Frontal cortex (tissue), 3 donors: ENCODE measurements at regions not wholly inside any gene's neighbourhood (a gene's known extent, or its start where the extent isn't known, plus 50 kb on each side); places are given as distances from the start of the nearest gene placed in this dataset.

Source experiments
- DNase-seq, 2 donors: peaks; one replicate each; pipeline ENCODE4 v3.0.0; 2012; ENCODE audit warnings: low spot score in 2 of 2
- FAIRE-seq: peaks from 2 replicates; lab custom pipeline; 2012; peaks lifted over from hg19 to GRCh38; lab: Jason Lieb, UNC
- donor health status: control.
- donor health status: control.
- donor health status: control.

DNA sequence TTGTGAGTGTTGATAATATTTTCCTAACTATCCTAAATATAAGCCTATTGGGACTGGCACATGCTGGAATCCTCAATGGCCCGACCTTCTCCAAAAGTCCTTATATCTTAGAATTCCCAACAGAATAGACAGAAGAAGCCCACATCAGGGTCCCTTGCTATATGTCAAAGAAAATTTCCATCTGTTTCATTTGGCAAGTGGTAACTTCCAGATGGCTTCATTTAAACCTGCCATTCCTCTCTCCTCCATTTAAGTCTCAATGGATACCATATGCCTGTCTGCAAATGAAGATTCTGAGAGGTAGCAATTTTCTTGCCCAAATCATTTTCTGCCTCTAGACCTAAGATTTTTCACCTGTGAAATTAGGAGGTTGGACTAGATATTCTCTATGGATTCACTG lies 73.1 kb upstream of the KCNA4 start:
- FAIRE-seq (no peak), DNase-seq (no peak)

DNA sequence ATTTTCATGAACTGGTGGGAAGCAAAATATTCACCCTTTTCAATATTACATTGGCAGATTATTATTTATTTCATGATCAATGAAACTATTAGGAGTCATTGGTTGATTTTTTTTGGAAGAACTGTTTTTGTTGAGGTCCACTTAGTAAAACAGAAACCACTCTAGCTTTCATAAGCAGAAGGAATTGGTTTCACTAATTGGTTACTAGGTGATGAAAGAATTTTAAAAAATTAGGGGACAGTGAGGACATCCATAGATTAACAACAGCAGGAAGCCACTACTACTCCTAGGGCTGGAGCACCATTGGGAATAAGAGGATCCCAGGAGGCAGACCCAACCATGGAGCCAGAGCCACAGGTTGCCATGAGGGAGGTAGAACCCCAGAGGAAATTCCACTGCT lies 74.4 kb upstream of the KCNA4 start:
- no peak for FAIRE-seq
- no peak for DNase-seq

DNA sequence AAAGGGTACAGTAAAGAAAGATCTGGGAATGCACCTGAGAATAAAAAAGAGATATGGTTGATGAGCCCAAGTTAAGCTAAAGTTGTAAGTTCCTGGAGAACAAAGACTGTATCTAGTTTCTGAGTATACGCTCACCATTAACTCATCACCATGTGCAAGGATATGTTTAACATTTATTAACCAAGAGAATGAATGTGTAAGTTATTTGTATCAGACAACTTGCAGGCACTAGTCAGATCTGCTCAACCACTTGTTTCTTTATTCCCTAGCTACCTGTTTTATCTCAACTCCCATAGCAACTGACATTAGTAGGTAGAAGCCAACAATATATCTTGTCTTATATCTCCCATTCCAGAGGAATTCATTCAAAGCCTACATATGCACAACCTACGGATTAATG lies 74.9 kb upstream of the KCNA4 start:
- DNase-seq (no peak), FAIRE-seq (no peak)

DNA sequence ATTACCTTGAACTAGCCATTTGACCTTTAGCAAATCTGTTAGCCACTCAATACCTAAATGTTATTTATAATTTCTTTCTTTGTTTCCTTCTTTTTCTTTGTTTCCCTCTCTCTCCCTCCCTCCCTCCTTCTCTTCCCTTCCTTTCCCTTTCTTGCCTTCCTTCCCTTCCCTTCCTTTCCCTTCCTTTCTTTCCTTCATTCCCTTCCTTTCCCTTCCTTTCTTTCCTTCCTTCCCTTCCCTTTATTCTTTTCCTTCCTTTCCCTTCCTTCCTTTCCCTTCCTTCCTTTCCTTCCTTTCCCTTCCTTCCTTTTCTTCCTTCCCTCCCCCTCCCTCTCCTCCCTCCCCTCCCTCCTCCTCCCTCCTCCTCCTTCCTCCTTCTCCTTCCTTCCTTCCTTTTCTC lies 75.7 kb upstream of the KCNA4 start:
- FAIRE-seq: no peak
- DNase-seq: no peak

DNA sequence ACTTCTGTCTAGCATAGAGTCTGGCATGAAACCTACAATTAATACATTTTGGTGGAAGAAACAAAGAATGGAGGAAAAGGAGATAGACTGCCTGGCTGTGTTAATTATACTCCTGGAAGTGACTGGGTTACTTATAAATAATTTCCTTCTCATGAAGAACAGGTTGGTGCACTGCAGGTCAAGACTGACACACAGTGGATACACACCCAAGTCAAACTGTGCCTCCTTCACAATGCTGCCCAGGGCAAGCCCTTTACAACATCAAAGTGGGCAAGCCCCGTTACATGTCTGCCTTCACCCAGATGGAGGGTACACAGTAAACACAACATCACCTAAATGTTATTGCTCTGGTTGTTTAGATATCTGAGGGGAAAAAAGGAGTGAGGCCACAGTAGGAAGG lies 83.7 kb upstream of the KCNA4 start:
- DNase-seq (no peak), FAIRE-seq (no peak)

DNA sequence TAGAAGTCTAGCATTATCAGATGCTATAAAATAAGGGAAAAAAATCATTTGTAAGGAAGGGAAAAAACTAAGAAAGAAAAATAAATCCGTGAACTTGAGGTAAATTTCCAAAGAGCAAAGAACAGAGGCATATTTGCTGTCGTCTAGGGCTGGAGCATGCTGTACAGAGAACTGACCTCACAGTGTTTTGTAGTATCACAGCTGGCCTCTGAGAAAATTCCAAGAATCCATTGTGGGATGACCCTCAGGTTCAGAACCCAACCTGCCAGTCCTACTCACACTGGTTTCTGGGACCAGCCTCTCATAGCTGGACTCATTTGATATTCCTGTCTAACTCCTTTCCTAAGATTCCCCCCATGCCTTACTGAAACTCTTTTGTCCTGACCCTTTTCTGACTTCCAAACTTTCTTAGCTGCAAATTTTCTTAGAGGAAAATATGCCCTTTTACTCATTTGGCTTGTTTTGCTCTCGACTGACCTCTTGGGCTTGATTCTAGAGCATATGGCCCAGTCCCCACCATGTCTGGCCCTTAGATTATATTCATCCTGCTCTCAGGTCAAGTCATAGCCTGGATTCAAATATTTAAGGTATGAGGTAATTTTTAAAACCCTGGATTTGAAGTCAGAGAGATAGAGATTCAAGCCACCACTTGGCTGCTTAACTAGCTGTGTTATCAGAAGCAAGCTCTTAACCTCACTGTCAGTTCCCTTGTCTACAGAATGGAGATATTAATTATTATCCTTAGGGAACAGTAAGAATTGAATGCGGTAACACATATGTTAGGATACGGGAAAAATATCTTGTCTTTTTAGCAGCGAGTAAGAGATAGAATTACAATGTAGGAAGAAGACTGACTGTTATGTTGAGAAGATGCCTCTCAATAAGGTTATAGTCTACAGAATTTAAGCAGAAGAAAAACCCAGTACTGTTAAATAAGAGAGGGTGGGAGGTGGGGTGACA lies 89.7 kb upstream of the KCNA4 start:
- DNase-seq (no peak), FAIRE-seq (no peak)

DNA sequence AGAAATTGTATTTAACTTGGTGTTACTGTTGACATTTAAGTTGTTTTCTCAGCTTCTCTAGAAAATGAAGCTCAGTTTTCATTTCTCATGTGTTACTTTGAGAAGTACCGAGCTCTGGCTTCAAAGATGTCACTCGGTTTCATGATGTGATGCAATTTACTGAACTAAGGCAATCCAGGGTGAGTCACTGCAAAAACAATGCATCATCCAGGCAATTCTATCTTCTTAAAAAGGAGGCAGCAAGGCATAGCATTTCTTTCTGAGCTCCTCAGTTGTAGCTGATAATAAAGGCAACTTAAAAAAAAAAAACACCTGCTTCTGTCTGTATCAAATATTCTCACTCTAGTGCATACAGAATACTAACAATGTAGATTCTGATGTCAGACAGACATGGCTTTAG lies 91.1 kb upstream of the KCNA4 start:
- DNase-seq (no peak), FAIRE-seq (no peak)

DNA sequence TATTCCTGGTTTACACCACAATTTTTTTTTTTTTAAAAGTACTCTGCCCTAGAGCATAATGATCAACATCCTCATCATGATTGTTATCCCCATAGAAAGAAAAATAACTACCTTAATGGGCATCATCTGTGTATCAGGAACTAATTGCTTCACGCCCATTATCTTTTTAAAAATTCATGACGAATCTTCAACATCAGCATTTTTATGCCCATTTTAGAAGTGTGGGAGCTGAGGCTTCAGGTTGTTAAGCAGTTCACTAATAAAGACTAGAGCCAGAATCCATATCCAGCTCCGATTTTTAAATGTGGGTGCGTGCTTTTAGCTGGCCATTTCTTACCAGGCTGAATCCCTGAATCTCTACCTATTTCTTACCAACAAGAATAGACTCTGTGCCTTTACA lies 92.9 kb upstream of the KCNA4 start:
- no peak for FAIRE-seq

DNA sequence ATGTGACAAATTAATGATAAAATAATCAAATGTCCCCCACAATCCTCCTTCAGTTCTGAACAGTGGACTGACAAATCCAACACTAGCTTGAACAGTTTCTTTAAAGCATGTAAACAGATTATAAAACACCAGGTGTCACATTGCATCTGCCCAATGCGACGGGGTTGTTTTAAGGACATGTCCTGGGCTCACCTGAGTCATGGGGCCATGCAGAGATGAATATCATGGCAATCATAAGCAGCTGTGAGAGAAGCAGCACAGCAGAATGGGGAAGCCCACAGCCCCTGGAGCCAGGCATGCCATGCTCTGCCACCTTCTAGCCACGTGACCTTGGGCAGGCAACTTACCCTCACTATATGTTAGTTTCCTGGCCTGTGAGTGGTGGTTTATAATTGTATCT lies 93.9 kb upstream of the KCNA4 start:
- no peak for FAIRE-seq
- DNase-seq: no peak

More for the DNA sequence above, 92.9 kb upstream of the KCNA4 start:
- DNase-seq: no peak

DNA sequence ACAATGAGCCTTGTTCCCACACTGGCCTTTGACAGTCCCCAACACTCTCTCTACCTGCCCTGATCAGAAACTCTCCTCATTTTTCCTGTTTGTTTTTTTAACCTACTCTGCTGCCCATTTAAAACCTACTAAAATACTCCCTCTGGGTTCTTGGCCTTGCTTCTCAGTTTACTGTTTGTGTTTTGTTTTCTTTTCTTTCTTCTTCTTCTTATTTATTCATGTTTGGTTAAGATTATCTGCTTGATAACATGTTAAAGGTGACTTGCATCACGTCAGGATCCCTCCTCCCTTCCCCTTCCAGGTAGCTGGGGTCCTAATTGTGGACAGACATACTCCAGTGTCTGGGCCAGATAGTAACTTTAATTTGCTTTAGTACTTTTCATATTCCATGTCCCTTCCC lies 95.0 kb upstream of the KCNA4 start:
- FAIRE-seq (no peak), DNase-seq (no peak)

DNA sequence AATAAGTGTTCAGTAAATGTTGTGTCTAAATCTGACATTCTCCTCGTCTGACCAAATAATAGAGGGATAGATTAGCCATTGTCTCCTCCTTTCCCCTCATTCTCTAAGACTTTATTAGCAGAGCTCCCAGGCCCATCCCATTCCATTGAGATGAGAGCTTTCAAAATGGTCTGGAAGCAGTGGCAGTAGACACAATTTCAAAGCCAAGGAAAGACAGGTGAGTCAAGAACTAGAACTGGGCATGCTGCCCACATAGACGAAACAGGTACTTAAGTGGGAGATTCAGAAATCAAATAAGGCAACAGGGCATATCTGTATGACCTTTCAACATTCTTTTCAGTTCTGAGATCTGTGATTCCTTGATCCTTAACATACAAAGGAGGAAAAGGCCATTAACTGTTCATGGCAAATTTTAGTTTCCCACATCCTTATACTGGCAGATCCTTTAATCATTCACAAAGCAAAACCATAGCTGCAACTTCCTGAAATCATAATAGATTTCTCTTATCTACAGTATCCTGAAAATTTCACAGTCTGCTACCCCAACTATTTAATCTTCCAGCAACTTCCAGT lies 96.6 kb upstream of the KCNA4 start:
- DNase-seq: no peak
- no peak for FAIRE-seq

DNA sequence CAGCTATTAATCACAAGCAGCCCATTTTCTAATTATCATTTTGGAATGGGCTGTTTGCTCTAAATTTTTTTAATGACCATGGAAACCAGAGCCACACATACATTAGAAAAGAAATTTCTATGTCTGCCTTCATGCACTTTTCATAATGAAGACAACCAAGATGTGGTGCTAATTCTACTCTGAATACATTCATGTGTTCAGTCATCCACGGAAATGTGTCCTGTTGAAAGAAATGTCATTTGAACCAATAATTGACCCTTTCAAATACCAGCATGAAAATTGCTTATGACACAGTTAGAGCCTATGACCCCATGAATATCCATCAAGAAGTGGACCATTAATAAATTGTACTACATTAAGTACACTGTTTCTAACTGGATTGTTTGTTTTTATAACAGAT lies 99.7 kb upstream of the KCNA4 start:
- no peak for FAIRE-seq

DNA sequence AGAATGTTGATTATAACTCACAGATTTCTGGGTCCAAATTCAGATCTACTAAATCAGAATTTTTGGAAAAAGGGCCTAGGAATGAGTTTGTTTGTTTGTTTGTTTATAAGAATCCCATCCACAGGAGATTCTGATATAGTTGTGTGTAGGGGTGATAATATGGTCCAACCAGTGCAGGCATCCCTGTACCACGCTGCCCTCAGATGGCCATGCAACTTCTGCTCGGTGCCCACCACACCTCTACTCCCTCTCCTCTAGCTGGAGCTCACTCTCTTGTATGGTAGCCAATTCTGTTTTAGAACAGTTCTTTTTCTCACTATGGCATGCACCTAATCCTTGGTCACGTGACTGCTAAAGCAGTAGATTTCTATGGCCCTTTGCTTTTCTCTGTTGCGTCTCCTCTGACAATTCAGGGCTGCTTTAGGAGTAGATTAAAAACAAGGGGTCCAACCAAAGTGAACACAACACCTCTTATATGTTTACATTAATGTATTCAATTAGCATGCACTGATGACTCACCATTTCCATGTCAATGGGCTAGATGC lies 103.3 kb upstream of the KCNA4 start:
- no peak for FAIRE-seq
- DNase-seq: no peak

More for the DNA sequence above, 99.7 kb upstream of the KCNA4 start:
- DNase-seq: no peak

DNA sequence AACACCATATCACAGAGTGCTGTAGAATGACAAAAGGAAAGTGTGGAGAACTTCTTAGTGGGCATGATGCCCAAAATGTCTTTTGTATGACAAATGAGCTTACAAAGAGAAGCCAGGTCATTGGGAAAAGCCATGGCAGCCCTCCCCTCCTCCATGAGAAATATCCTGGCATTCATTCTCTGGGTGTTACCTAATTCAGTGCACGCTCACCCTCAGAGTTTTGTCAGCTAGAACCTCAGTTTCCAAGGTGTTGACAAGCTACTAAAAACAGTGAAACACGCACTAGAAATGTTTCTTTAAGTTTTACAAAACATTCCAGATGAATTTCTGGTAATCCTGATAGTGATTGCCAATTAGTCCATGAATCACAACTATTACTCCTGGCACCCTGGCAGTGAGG lies 105.4 kb upstream of the FSHB start:
- FAIRE-seq (no peak), DNase-seq (no peak)

DNA sequence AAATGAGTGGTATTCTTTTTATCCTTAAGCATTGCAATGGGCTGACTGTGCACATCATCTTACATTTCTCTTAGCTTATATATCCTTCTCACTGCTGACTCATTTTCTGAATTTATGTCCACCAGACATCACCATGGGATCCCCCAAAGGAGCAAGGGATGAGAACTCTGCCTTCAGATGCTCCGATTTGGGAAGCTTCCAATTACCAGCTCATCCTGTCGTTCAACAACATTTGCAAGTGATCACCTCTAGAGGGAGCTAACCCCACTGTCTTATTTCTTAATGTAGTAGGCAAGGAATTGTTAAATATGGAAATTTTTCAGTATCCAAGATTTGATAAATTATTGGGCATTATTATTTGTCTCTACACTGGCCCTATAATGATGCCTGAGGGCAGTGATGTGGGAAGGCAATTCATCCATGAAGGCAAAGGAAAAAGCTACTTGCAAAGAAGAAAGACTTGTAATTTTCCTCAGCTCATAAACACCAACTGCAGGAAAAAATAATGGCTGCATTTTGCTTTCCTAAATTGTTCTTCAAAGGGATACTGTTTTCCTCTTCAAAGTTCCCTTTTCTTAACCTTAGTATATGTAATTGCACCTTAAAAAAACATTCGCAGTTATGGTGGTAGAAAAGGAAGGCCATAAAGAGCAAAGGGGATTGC lies 102.4 kb upstream of the FSHB start:
- peak in 1 of 2 donors; percentile 14 for DNase-seq
- FAIRE-seq: no peak

DNA sequence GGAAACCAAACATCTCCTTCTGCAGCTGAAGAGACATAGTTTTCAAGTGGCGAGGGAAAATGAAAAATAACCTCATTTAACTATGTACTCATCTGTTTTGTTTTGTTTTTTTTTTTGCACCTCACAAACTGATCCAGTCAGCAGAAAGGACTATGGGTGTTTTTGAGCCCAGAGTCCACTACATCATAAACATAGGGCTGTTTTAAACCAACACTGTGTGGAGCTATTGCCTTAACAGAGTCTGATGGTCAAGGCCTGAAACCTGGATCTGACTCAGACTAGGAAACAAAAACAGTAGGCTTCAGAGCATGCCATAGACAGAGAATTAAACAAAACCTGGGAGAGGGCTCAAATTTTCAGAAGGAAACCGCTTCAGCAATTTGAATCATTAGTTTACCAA lies 99.3 kb upstream of the FSHB start:
- DNase-seq (no peak), FAIRE-seq (no peak)

DNA sequence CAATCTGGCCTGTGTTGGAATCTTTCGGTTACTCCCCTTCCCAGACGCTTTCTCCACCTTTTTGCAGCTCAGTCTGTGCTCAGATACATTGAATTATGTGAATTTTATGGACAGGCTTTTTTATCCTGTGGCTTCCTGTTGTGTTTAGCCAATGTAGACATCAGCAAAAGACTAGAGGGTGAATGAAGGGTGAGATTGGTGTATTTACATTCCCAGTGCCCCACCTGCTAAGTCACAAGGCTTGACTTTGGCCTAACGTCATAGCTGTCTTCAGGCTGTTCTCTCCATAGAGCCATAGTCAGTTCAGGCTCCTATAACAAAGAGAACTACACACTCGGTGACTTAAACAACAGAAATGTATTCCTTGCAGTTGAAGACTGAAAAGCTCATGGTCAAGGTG lies 97.5 kb upstream of the FSHB start:
- FAIRE-seq: no peak
- DNase-seq: no peak

DNA sequence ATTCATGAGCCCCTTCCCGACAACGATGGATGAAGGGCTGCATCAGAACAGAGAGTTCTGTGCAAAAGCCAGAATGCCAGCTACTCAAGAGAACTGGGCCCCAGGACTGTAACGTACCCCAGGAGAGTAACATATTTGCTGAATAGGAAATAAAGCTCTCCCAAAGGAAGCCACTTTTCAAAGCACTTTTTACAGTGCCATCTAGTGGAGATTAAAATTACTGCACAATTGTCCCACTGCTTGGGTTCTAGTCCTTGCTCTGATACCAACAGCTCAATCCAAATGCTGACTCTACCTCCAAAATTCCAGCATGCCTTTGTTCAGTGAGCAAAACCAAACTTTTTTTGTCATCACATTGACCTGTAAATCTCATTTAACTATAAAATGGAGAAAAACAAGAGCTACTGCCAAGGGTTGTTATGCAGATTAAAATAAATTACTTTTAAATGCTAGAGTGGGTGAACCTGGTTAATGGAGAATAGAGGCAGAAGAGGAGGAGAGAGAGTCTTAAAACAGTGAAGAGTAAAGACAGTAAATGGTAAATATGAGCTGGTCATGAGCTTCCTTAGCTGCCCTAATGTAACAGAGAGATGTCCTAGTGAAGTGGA lies 87.6 kb upstream of the FSHB start:
- no peak for FAIRE-seq

DNA sequence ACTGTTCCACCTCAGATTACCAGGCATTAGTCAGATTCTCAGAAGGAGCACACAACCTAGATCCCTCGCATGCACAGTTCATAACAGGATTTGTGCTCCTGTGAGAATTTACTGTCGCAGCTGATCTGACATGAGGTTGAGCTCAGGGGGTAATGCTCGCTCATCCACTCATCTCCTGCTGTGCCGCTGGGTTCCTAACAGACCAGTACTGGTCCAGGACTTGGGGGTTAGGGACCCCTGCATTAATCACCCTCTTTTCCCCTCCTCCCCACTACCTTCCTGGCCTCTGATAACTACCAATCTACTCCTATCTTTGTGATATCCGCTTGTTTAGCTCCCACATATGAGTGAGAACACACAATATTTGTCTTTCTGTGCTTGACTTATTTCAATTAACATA lies 83.5 kb upstream of the FSHB start:
- no peak for DNase-seq
- no peak for FAIRE-seq

More for the DNA sequence above, 87.6 kb upstream of the FSHB start:
- peak in 1 of 2 donors; percentile 1 for DNase-seq

DNA sequence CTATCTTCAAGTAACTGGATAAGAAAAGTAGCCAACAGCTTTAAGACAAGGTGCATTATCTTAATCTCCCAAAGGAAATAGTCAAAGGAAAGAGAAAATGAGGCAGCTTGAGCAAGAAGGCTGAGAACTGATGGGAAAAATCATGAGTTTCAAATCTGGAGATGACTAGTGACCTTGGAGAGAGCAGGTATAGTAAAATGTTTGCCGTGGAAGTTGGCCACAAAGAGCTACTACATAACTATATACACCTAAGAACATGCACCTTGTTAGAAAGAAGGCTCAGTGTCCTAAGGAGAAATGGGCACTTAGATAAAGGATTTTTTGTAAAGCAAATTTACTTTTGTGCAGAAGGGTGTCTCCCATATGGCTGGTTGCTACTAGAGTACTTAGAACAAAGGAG lies 80.8 kb upstream of the FSHB start:
- DNase-seq (no peak), FAIRE-seq (no peak)
